Adrenal gland (tissue), 5 donors: ENCODE measurements at regions not wholly inside any gene's neighbourhood (a gene's known extent, or its start where the extent isn't known, plus 50 kb on each side); places are given as distances from the start of the nearest gene placed in this dataset.

ENCODE experiments used
- POLR2A ChIP-seq, 2 donors: fragments of 450-650 bp; IDR thresholded peaks; one replicate each; pipeline ENCODE4 v1.6.1; 2017; ENCODE audit warnings: antibody characterized with exemption in 2 of 2, mild to moderate bottlenecking in 2 of 2, moderate library complexity in 1 of 2
- TF ChIP-seq, protein P1 (sequence below), 6 experiments: fragments of 450-650 bp in 4 of 6; fragments of 200-600 bp in 2 of 6; sonication (generic) in 1 of 6; IDR thresholded peaks; 1 replicate in 5 of 6; 2 replicates in 1 of 6; pipeline versions ENCODE4 v1.5.1 to v1.8.0; 2016 to 2021; ENCODE audit warnings: antibody characterized with exemption in 6 of 6, mild to moderate bottlenecking in 2 of 6, moderate library complexity in 1 of 6
- donor health status: DM: no; HTN: no; CAD: no.

DNA sequence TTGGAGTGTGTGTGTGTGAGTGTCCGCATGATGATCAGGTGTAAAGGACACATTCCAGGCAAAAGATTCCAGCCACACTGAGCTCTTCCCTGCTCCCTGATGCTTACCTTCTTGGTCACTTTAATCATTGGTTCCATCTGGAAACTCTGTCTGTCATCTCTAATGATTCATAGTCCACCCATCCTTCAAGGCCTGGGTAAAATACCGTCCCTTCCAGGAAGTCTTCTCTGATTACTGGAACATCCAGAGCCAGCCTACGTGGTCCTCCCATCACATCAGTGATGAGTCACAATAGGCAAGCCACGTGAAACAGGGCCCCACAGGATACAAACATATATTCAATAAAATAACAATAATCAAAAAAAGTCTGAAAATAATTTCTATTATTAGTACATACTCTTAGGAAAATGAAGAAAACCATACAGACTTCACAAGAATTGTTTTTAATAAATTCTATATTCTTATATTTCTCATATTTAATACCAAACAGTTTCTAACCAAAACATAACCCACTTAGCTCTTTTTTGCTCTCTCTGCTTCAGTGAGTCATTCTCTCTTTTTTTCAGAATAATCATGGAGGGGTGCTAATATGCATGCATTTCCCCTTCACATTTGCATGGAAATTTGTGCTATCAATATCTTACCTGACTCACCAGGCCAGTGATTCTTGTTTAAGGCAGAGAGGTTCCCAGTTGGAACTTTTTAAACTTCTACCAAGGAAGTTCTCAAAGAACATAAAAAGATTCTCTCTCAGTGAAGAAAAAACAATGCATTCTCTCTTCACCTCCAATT is 263.2 kb downstream of the TOX3 start:
- TF ChIP-seq, protein P1, sequence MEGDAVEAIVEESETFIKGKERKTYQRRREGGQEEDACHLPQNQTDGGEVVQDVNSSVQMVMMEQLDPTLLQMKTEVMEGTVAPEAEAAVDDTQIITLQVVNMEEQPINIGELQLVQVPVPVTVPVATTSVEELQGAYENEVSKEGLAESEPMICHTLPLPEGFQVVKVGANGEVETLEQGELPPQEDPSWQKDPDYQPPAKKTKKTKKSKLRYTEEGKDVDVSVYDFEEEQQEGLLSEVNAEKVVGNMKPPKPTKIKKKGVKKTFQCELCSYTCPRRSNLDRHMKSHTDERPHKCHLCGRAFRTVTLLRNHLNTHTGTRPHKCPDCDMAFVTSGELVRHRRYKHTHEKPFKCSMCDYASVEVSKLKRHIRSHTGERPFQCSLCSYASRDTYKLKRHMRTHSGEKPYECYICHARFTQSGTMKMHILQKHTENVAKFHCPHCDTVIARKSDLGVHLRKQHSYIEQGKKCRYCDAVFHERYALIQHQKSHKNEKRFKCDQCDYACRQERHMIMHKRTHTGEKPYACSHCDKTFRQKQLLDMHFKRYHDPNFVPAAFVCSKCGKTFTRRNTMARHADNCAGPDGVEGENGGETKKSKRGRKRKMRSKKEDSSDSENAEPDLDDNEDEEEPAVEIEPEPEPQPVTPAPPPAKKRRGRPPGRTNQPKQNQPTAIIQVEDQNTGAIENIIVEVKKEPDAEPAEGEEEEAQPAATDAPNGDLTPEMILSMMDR (IDR thresholded peaks at IDR 0.05): no peak
- TF ChIP-seq POLR2A (IDR thresholded peaks at IDR 0.05): no peak
